RWPE2 (cell line): ENCODE measurements at regions not wholly inside any gene's neighbourhood (a gene's known extent, or its start where the extent isn't known, plus 50 kb on each side); places are given as distances from the start of the nearest gene placed in this dataset.

Source experiments
- ATAC-seq: fragments of 200-7000 bp; cut with Tn5 transposase; 3 replicates; pipeline ENCODE4 v1.9.1; 2021; ENCODE audit warnings: low read depth
- DNase-seq: peaks from one replicate; pipeline ENCODE4 v3.0.0-alpha.2; 2020; ENCODE audit warnings: low spot score
- H3K27ac ChIP-seq: fragments of 450-650 bp; 2 replicates; pipeline ENCODE4 v1.5.1; 2017; ENCODE audit warnings: mild to moderate bottlenecking; ENCODE audit not compliant: poor library complexity, severe bottlenecking
- H3K27me3 ChIP-seq: fragments of 250-450 bp; sonication (Bioruptor Pico); 2 replicates; pipeline ENCODE4 v1.5.1; 2021; ENCODE audit warnings: mild to moderate bottlenecking, moderate library complexity; ENCODE audit not compliant: insufficient read depth, poor library complexity, severe bottlenecking
- H3K36me3 ChIP-seq: fragments of 250-450 bp; sonication (Bioruptor Pico); 2 replicates; pipeline ENCODE4 v1.5.1; 2020; ENCODE audit warnings: low read depth, mild to moderate bottlenecking, moderate library complexity
- H3K4me1 ChIP-seq: fragments of 250-450 bp; sonication (Bioruptor Pico); 2 replicates; pipeline ENCODE4 v1.5.1; 2021; ENCODE audit warnings: mild to moderate bottlenecking, moderate library complexity; ENCODE audit not compliant: insufficient read depth, poor library complexity, severe bottlenecking
- H3K4me3 ChIP-seq: fragments of 250-450 bp; sonication (Bioruptor Pico); 2 replicates; pipeline ENCODE4 v1.5.1; 2021; ENCODE audit warnings: mild to moderate bottlenecking, moderate library complexity; ENCODE audit not compliant: severe bottlenecking
- H3K9me3 ChIP-seq: fragments of 250-450 bp; sonication (Bioruptor Pico); 2 replicates; pipeline ENCODE4 v1.5.1; 2021; ENCODE audit warnings: mild to moderate bottlenecking, moderate library complexity; ENCODE audit not compliant: severe bottlenecking
- TF ChIP-seq, protein P1 (sequence below): fragments of 450-650 bp; IDR thresholded peaks from one replicate; pipeline ENCODE4 v1.5.1; 2017; ENCODE audit warnings: mild to moderate bottlenecking, moderate library complexity; ENCODE audit not compliant: poor library complexity, severe bottlenecking

DNA sequence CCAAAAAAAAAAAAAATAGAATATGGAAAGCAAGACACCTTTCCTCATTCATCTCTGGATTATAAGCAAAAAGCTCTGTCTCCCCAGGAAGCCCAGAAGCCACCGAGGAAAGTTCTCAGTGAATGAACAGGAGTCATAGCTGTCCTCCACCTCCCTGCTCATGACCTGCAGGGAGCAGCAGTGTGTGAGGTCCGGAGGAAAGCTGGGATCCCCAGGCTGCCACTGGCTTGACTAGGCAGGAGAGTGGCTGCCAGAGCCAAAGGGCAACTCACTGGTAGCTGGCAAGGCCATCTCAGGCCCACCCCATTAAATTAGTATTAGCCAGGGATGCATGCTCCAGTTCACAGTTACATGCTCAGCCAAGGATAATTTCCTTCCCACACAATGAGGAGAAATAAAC, 191.6 kb upstream of the STT3B start:
- H3K36me3 ChIP-seq, result no peaks in the 10 kb centered on the region
- DNase-seq (no peak), ATAC-seq (peak; percentile 48; the same call in 2 of the 3 replicates)
- TF ChIP-seq, protein P1, sequence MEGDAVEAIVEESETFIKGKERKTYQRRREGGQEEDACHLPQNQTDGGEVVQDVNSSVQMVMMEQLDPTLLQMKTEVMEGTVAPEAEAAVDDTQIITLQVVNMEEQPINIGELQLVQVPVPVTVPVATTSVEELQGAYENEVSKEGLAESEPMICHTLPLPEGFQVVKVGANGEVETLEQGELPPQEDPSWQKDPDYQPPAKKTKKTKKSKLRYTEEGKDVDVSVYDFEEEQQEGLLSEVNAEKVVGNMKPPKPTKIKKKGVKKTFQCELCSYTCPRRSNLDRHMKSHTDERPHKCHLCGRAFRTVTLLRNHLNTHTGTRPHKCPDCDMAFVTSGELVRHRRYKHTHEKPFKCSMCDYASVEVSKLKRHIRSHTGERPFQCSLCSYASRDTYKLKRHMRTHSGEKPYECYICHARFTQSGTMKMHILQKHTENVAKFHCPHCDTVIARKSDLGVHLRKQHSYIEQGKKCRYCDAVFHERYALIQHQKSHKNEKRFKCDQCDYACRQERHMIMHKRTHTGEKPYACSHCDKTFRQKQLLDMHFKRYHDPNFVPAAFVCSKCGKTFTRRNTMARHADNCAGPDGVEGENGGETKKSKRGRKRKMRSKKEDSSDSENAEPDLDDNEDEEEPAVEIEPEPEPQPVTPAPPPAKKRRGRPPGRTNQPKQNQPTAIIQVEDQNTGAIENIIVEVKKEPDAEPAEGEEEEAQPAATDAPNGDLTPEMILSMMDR, result no peak
- H3K9me3 ChIP-seq, result no peaks in the 10 kb centered on the region
- H3K4me1 ChIP-seq, result no peaks in the 10 kb centered on the region
- H3K27me3 ChIP-seq, result no peaks in the 10 kb centered on the region
- no peak overlapping the region for H3K27ac ChIP-seq
- no peak overlapping the region for H3K4me3 ChIP-seq

GRCh38 chr3:31343075-31343474, 189.7 kb upstream of the STT3B start:
- TF ChIP-seq, protein P1, result no peak

DNA sequence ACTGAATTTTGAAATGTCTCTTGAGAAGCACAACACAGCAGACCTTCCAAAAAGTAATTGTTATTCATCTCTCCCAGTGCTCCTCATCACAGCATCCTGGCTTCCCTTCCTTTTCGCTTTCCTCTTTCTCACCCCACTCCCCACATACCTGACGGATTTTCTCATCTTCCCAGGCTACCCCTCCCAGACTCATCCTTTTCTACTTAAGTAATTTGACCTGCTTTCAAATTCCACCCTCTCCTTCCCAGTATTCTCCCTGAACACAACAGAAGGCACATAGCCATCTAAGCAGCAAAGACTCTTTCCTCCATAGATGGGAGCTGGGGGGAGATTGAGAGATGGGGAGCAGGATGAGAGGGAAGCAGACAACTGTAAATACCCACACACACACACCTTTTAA, 187.1 kb upstream of the STT3B start:
- TF ChIP-seq, protein P1, result no peak
- no peak overlapping the region for H3K4me3 ChIP-seq
- no peak overlapping the region for H3K27ac ChIP-seq
- ATAC-seq (no peak), DNase-seq (no peak)
- no peaks in the 10 kb centered on the region for H3K9me3 ChIP-seq
- no peaks in the 10 kb centered on the region for H3K36me3 ChIP-seq
- no peaks in the 10 kb centered on the region for H3K4me1 ChIP-seq
- no peaks in the 10 kb centered on the region for H3K27me3 ChIP-seq

More at GRCh38 chr3:31343075-31343474, 189.7 kb upstream of the STT3B start:
- no peak overlapping the region for H3K27ac ChIP-seq
- ATAC-seq, result no peak
- no peak for DNase-seq
- H3K27me3 ChIP-seq, result no peaks in the 10 kb centered on the region
- no peaks in the 10 kb centered on the region for H3K4me1 ChIP-seq
- no peaks in the 10 kb centered on the region for H3K9me3 ChIP-seq
- H3K36me3 ChIP-seq, result no peaks in the 10 kb centered on the region
- H3K4me3 ChIP-seq, result no peak overlapping the region

- no peak for DNase-seq
These were observed 186.2 kb upstream of the STT3B start for GRCh38 chr3:31346542-31346979.

DNA sequence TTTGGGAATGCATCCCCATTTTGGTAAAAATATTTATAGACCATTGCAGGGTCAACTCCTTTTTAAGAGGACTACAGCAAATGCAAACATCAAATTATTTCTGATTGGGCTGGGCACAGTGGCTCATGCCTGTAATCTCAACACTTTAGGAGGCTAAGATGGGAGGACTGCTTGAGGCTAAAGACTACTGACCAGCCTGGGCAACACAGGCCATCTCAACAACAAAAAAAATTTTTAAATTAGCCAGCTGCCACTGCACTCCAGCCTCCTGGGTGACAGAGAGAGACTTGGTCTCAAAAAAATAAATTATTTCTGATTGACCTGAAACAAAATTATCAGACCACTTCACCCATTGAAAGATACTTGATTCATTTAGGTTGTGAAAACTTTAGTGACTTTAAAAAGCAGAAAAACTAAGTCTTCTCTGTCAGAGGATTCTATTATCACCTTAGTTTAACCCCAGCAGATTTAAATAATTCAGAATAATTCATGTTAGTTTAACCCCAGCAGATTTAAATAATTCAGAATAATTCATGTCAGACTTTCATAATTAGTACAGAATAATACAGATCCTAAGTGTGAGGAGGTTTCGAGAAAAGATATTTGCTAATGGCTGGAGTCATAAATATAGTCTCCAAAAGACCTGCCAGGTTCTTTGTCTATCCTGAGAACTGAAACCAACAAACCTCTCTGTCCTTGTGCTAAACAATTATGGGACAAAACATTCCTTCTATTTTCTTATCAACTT, 183.6 kb upstream of the STT3B start:
- no peak for DNase-seq
- no peak overlapping the region for H3K4me3 ChIP-seq
- no peaks in the 10 kb centered on the region for H3K9me3 ChIP-seq
- TF ChIP-seq, protein P1, result no peak
- no peaks in the 10 kb centered on the region for H3K27me3 ChIP-seq
- no peak overlapping the region for H3K27ac ChIP-seq
- no peaks in the 10 kb centered on the region for H3K4me1 ChIP-seq
- ATAC-seq, result no peak
- H3K36me3 ChIP-seq, result no peaks in the 10 kb centered on the region

More at GRCh38 chr3:31346542-31346979, 186.2 kb upstream of the STT3B start:
- Histone ChIP-seq H3K27me3 (no peaks in the 10 kb centered on the region), H3K36me3 (no peaks in the 10 kb centered on the region), H3K27ac (no peak overlapping the region), H3K9me3 (no peaks in the 10 kb centered on the region), H3K4me1 (no peaks in the 10 kb centered on the region), H3K4me3 (no peak overlapping the region)
- no peak for ATAC-seq
- TF ChIP-seq, protein P1, result no peak
